HG03521 (cell line): ENCODE measurements at regions not wholly inside any gene's neighbourhood (a gene's known extent, or its start where the extent isn't known, plus 50 kb on each side); places are given as distances from the start of the nearest gene placed in this dataset.

Source experiments
- ATAC-seq: cut with Tn5 transposase; IDR thresholded peaks from one replicate; pipeline ENCODE4 v1.9.1; 2021; ENCODE audit warnings: mild to moderate bottlenecking, moderate library complexity; ENCODE audit not compliant: unreplicated experiment

DNA sequence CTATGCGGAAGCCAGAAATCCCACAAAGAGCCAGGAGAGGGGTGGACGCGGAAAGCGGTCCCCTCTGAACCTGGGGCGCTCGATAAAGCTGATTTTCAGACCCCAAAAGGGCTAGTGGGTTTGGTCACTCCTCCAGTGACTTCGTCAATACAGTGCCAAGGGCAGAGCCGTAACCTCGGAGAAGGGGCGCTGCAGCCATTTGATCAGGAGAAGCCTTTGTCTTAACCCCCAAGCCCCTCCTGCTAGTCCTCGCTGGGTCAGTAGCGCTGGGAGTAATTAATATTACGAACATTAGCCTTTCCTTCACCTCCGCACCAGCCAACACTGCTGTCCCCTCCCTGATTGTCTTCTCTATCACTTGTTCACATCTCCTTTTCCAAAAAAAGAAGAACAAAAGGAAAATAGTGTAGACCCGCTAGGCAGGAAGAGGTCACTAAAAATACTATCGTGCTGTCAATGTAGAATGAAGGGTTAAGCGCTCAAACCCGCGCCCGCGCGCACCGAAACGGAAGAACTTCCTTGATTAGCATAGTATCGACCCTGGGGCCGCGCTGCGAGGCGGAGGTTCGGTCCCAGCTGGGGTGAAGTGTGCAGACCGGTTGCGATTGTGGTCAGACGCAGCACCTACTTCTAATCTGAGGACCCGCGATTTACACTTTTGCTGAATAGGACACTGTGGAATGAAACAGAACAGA is 63.2 kb upstream of the MAPRE2 start:
- ATAC-seq = peak; percentile 32

DNA sequence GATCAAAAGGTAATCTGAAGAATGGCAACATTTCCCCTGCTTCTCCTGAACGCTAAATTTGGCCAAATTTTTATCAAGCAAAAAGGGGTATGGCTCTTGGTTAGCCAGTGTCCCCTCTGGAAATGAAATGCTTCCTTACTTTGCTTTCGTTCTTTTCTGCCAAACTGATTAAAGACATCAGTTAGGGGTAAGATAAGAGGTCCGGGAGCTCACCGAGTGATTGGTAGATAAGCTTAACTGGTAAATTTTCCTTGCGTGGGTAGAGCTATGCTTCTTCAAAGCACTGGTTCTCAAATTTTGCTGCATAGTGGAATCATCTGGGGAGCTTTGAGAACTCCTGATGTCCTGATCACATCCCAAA is 62.7 kb upstream of the MAPRE2 start:
- ATAC-seq = no peak

DNA sequence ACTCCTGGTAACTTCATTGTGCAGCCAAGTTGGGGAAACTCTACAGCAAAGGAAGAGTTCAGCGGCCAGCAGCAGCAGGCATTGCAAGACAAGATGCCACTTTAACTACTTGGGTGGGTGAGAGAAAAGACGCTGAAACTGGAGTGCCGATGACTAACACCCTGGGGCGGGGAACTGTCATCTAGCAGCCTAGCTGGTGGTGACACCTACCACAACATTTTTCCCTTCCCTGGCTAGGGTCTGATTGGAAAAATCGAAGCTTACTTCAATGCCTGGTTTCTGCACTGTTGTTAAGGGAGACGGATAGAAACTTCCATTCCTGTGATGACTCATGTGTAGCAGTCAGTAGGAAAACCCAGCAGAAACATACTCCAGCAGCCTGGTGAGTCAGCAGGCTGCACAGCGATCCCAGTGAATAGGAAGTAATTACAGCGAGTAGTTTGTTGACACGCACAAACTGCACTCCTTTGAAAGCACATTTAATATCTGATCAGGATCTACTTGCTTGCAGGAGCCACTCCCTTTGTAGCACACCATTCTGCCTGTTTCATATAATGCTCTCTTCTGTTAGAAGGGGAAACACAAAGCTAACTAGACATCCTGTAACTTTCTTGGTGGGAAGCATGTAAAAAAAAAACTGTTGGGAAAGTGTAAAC is 62.1 kb upstream of the MAPRE2 start:
- no peak for ATAC-seq

DNA sequence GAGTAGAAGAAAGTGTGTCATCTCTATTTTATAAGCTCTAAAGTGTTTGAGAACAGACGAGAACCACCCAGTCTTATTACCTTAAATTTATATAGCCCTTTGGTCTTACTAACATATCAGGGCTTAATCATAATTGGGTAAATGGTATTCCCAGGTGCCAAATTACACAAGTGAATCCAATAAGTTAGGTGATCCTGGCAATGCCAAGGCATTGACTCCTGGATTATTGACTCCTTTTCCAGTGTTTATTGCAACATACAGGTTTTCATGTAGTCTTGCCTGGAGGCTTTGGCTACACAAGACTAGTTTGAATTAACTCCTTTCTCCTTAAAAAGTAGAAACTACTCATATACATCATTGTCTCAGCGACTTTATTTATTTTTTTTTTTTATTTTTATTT is 59.7 kb upstream of the MAPRE2 start:
- ATAC-seq = no peak

DNA sequence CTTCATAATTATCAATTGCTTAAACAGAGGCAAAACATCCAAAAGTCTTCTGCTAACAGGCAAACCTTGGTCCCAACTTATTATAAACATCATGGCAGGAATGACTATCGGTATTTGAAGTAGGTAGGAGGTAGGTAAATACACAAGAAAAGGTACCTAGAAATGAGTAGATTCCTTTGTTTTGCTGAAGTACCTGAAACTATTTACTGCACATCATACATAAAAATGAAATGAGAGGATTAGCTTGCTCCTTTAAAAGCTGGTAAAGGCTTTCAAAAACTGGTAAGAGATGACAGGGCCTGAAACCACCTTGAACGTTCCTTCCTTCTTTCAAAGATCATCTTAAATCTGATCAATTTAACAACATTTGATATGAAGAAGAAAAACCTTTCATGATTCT is 55.2 kb upstream of the MAPRE2 start:
- ATAC-seq = no peak

DNA sequence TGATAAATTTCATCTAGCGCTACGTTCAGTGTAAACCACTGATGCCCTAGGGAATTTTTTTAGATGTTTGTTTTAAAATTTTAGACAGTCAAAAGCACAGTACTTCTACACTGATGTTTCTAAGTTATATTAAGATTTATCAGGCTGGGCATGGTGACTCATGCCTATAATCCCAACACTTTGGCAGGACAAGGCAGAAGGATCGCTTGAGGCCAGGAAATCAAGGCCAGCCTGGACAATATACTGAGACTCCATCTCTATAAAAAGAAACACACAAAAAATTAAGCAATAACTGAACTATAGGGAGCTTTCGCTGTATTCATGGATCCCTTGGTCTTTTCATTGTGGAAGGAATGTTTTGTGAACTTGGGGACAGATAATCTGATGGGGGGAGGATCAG is 50.6 kb upstream of the MAPRE2 start:
- no peak for ATAC-seq

DNA sequence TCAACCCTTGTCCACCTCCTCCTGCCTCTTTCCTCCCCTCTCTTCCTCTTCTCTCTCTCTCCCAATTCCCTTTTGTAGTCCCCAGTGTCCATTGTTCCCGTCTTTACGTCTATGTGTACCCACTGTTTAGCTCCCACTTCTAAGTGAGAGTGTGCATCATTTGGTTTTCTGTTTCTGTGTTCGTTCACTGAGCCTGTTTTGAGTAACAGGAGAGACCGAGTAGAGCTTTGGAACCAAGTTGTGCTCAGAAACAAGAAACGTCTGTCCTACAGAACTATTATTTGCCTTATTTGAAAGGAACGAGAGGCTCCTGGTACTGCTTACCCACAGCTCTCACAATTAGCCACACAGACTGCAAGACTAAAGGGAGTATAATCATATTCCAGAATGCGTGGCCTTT is 50.1 kb upstream of the MAPRE2 start:
- ATAC-seq = no peak
